IgD-negative memory B cell (primary cell): ENCODE measurements at regions not wholly inside any gene's neighbourhood (a gene's known extent, or its start where the extent isn't known, plus 50 kb on each side); places are given as distances from the start of the nearest gene placed in this dataset.
"Not testable (repeated sequence)": the region's sequence is repeated elsewhere in the genome, so short reads cannot be mapped to it uniquely, and the experiment has no call there.

Source experiments
- H3K27ac Mint-ChIP-seq, 3 donors: one replicate each; pipeline ENCODE4 v1.8.0; 2020 to 2022; ENCODE audit warnings: mild to moderate bottlenecking in 3 of 3, mixed read lengths in 3 of 3, moderate library complexity in 1 of 3
- H3K27me3 Mint-ChIP-seq: one replicate; pipeline ENCODE4 v1.8.0; 2021; ENCODE audit warnings: mixed read lengths
- H3K36me3 Mint-ChIP-seq: one replicate; pipeline ENCODE4 v1.8.0; 2020; ENCODE audit warnings: mild to moderate bottlenecking, mixed read lengths
- H3K4me1 Mint-ChIP-seq, 3 donors: one replicate each; pipeline ENCODE4 v1.8.0; 2020 to 2022; ENCODE audit warnings: mixed read lengths in 3 of 3, mild to moderate bottlenecking in 1 of 3
- H3K4me3 Mint-ChIP-seq, 4 donors: one replicate each; pipeline ENCODE4 v1.8.0; 2020 to 2022; ENCODE audit warnings: mild to moderate bottlenecking in 4 of 4, mixed read lengths in 4 of 4, moderate library complexity in 3 of 4
- H3K9me3 Mint-ChIP-seq, 3 donors: one replicate each; pipeline ENCODE4 v1.8.0; 2020 to 2021; ENCODE audit warnings: mixed read lengths in 3 of 3, mild to moderate bottlenecking in 1 of 3

GRCh38 chr5:67960939-67961338 lies 254.6 kb upstream of the PIK3R1 start:
- Mint-ChIP-seq H3K36me3 (no peaks in the 10 kb centered on the region), H3K27ac (no peak overlapping the region), H3K4me1 (no peaks in the 10 kb centered on the region), H3K4me3 (no peak overlapping the region), H3K9me3 (no peaks in the 10 kb centered on the region), H3K27me3 (peaks cover 8% of the 10 kb centered on the region)

GRCh38 chr5:67957374-67957773 lies 258.2 kb upstream of the PIK3R1 start:
- Mint-ChIP-seq H3K27ac (no peak overlapping the region), H3K36me3 (no peaks in the 10 kb centered on the region), H3K4me3 (no peak overlapping the region), H3K27me3 (peaks cover 3% of the 10 kb centered on the region), H3K4me1 (no peaks in the 10 kb centered on the region), H3K9me3 (no peaks in the 10 kb centered on the region)

GRCh38 chr5:67954351-67954750 lies 261.2 kb upstream of the PIK3R1 start:
- H3K9me3 Mint-ChIP-seq, result no peaks in the 10 kb centered on the region
- H3K4me3 Mint-ChIP-seq, result no peak overlapping the region
- H3K4me1 Mint-ChIP-seq, result no peaks in the 10 kb centered on the region
- H3K27ac Mint-ChIP-seq, result no peak overlapping the region
- H3K27me3 Mint-ChIP-seq, result peaks cover 2% of the 10 kb centered on the region
- no peaks in the 10 kb centered on the region for H3K36me3 Mint-ChIP-seq

- no peaks in the 10 kb centered on the region for H3K36me3 Mint-ChIP-seq
- peaks cover 0 to 1% (median 0%) of the 10 kb centered on the region in 3 donors for H3K4me1 Mint-ChIP-seq
- no peaks in the 10 kb centered on the region for H3K9me3 Mint-ChIP-seq
- H3K27me3 Mint-ChIP-seq, result peaks cover under 1% of the 10 kb centered on the region
- no peak overlapping the region for H3K4me3 Mint-ChIP-seq
- no peak overlapping the region for H3K27ac Mint-ChIP-seq
Observed at GRCh38 chr5:67942421-67942820, 273.1 kb upstream of the PIK3R1 start.

- Mint-ChIP-seq H3K9me3 (no peaks in the 10 kb centered on the region), H3K36me3 (no peaks in the 10 kb centered on the region), H3K4me3 (no peak overlapping the region)
Observed at GRCh38 chr5:67941614-67942401, 273.7 kb upstream of the PIK3R1 start.

GRCh38 chr5:67935908-67936566 lies 279.5 kb upstream of the PIK3R1 start:
- Mint-ChIP-seq H3K27me3 (no peaks in the 10 kb centered on the region), H3K9me3 (no peaks in the 10 kb centered on the region), H3K4me3 (no peak overlapping the region), H3K36me3 (no peaks in the 10 kb centered on the region), H3K4me1 (peaks cover 0 to 1% (median 0%) of the 10 kb centered on the region in 3 donors), H3K27ac (no peak overlapping the region)

More at GRCh38 chr5:67941614-67942401, 273.7 kb upstream of the PIK3R1 start:
- H3K27ac Mint-ChIP-seq, result no peak overlapping the region
- peaks cover 0 to 1% (median 0%) of the 10 kb centered on the region in 3 donors for H3K4me1 Mint-ChIP-seq
- H3K27me3 Mint-ChIP-seq, result no peaks in the 10 kb centered on the region

GRCh38 chr5:67934976-67935375 lies 280.6 kb upstream of the PIK3R1 start:
- Mint-ChIP-seq H3K9me3 (no peaks in the 10 kb centered on the region), H3K4me1 (peaks cover 0 to 1% (median 0%) of the 10 kb centered on the region in 3 donors), H3K27me3 (no peaks in the 10 kb centered on the region), H3K27ac (no peak overlapping the region), H3K36me3 (no peaks in the 10 kb centered on the region), H3K4me3 (no peak overlapping the region)

- Mint-ChIP-seq H3K4me1 (peaks cover 0 to 4% (median 0%) of the 10 kb centered on the region in 3 donors), H3K27ac (peak overlapping the region in 1 of 3 donors; percentile 45), H3K27me3 (no peaks in the 10 kb centered on the region), H3K36me3 (peaks cover 2% of the 10 kb centered on the region), H3K9me3 (no peaks in the 10 kb centered on the region), H3K4me3 (no peak overlapping the region)
Observed at GRCh38 chr5:67925511-67925910, 290.0 kb upstream of the PIK3R1 start.

GRCh38 chr5:67921004-67921601 lies 294.5 kb upstream of the PIK3R1 start:
- no peak overlapping the region for H3K4me3 Mint-ChIP-seq
- H3K36me3 Mint-ChIP-seq, result peaks cover 4% of the 10 kb centered on the region
- H3K4me1 Mint-ChIP-seq, result peaks cover 0 to 4% (median 0%) of the 10 kb centered on the region in 3 donors
- no peak overlapping the region for H3K27ac Mint-ChIP-seq
- H3K9me3 Mint-ChIP-seq, result peaks cover 4 to 9% (median 6%) of the 10 kb centered on the region in 3 donors
- H3K27me3 Mint-ChIP-seq, result peaks cover 2% of the 10 kb centered on the region

GRCh38 chr5:67919532-67919931 lies 296.0 kb upstream of the PIK3R1 start:
- H3K9me3 Mint-ChIP-seq, result not testable (repeated sequence)

GRCh38 chr5:67917561-67917960 lies 298.0 kb upstream of the PIK3R1 start:
- H3K36me3 Mint-ChIP-seq, result peaks cover 2% of the 10 kb centered on the region
- H3K4me3 Mint-ChIP-seq, result no peak overlapping the region
- peaks cover 2% of the 10 kb centered on the region for H3K27me3 Mint-ChIP-seq
- no peak overlapping the region for H3K27ac Mint-ChIP-seq
- H3K4me1 Mint-ChIP-seq, result no peaks in the 10 kb centered on the region
- peaks cover 4 to 9% (median 6%) of the 10 kb centered on the region in 3 donors for H3K9me3 Mint-ChIP-seq

More at GRCh38 chr5:67919532-67919931, 296.0 kb upstream of the PIK3R1 start:
- peak overlapping the region in 1 of 3 donors; percentile 12 for H3K27ac Mint-ChIP-seq
- H3K4me3 Mint-ChIP-seq, H3K27me3 Mint-ChIP-seq, H3K4me1 Mint-ChIP-seq, H3K36me3 Mint-ChIP-seq: not testable (repeated sequence)

- Mint-ChIP-seq H3K4me3 (no peak overlapping the region), H3K9me3 (no peaks in the 10 kb centered on the region), H3K36me3 (no peaks in the 10 kb centered on the region), H3K4me1 (no peaks in the 10 kb centered on the region), H3K27me3 (no peaks in the 10 kb centered on the region), H3K27ac (no peak overlapping the region)
Observed at GRCh38 chr5:67910546-67910945, 305.0 kb upstream of the PIK3R1 start.

- no peak overlapping the region for H3K27ac Mint-ChIP-seq
- H3K27me3 Mint-ChIP-seq, result no peaks in the 10 kb centered on the region
- no peak overlapping the region for H3K4me3 Mint-ChIP-seq
- no peaks in the 10 kb centered on the region for H3K36me3 Mint-ChIP-seq
- peaks cover 0 to 3% (median 0%) of the 10 kb centered on the region in 3 donors for H3K9me3 Mint-ChIP-seq
- no peaks in the 10 kb centered on the region for H3K4me1 Mint-ChIP-seq
Observed at GRCh38 chr5:67908126-67908765, 307.3 kb upstream of the PIK3R1 start.

GRCh38 chr5:67904366-67904765 lies 311.2 kb upstream of the PIK3R1 start:
- Mint-ChIP-seq H3K36me3 (no peaks in the 10 kb centered on the region), H3K27me3 (no peaks in the 10 kb centered on the region), H3K9me3 (peaks cover 0 to 3% (median 2%) of the 10 kb centered on the region in 3 donors), H3K4me3 (no peak overlapping the region), H3K4me1 (no peaks in the 10 kb centered on the region), H3K27ac (no peak overlapping the region)

- Mint-ChIP-seq H3K9me3 (peaks cover 0 to 3% (median 2%) of the 10 kb centered on the region in 3 donors), H3K27me3 (no peaks in the 10 kb centered on the region), H3K27ac (no peak overlapping the region), H3K36me3 (no peaks in the 10 kb centered on the region), H3K4me3 (no peak overlapping the region), H3K4me1 (no peaks in the 10 kb centered on the region)
Observed at GRCh38 chr5:67903656-67904055, 311.9 kb upstream of the PIK3R1 start.
